ENCODE measurements at regions not wholly inside any gene's neighbourhood (a gene's known extent, or its start where the extent isn't known, plus 50 kb on each side); places are given as distances from the start of the nearest gene placed in this dataset.

DNA sequence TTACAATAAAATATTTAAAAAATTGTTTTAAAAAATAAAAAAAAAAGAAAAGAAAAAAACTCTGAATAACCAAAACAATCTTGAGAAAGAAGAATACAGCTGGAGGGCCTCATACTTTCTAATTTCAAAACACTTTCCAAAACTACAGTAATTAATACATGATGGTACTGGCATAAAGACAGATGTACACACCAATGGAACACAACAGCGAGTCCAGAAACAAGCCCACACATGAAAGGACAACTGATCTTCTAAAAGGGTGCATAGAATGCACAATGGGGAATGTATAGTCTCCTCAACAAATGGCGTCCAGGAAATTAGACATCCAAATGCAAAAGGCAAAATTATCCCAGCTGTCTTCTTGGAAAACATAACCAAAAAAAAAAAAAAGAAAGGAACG is 99.6 kb downstream of the LURAP1L start:
- Histone ChIP-seq H3F3A (replicated peaks; ENCODE audit: low read depth) (no peaks in the 10 kb centered on the region), H3K36me3 (ENCODE audit: insufficient read depth) (no peaks in the 10 kb centered on the region), H3K27ac (ENCODE audit: low read depth) (no peak overlapping the region), H3K4me1 (ENCODE audit: insufficient read depth) (no peaks in the 10 kb centered on the region), H3K9me2 (ENCODE audit: insufficient read depth) (no peaks in the 10 kb centered on the region), H3K79me2 (replicated peaks; ENCODE audit: insufficient read depth) (no peaks in the 10 kb centered on the region), H3K27me3 (ENCODE audit: insufficient read depth) (no peaks in the 10 kb centered on the region), H3K4me3 (no peak overlapping the region), H2AFZ (no peak overlapping the region), H4K20me1 (replicated peaks; ENCODE audit: insufficient read depth) (no peaks in the 10 kb centered on the region), H3K4me2 (no peak overlapping the region)
- ATAC-seq (no peak), DNase-seq (ENCODE audit: low spot score) (no peak)
- H3K27me3 Mint-ChIP-seq (ENCODE audit: insufficient read depth, low read depth, poor library complexity): no peaks in the 10 kb centered on the region
- no peaks in the 10 kb centered on the region; the same call in 2 of the 3 replicates for H3K4me1 Mint-ChIP-seq
- no peaks in the 10 kb centered on the region for H3K36me3 Mint-ChIP-seq (ENCODE audit: low read depth)
- H3K4me3 Mint-ChIP-seq: no peak overlapping the region
- no peak overlapping the region for H3K27ac Mint-ChIP-seq
- H3K9me3 Mint-ChIP-seq: no peaks in the 10 kb centered on the region
- TF ChIP-seq ZNF114 (CRISPR knock-in tag; IDR thresholded peaks at IDR 0.05) (no peak), NANOG (IDR thresholded peaks at IDR 0.05; ENCODE audit: borderline replicate concordance) (no peak), POLR2AphosphoS5 (IDR thresholded peaks at IDR 0.05; ENCODE audit: low read depth) (no peak), STAT1 (IDR thresholded peaks at IDR 0.05; ENCODE audit: unreplicated experiment) (no peak), JUNB (IDR thresholded peaks at IDR 0.05; ENCODE audit: unreplicated experiment) (no peak), CREB1 (CRISPR knock-in tag; IDR thresholded peaks at IDR 0.05; ENCODE audit: low read depth) (no peak), EZH2phosphoT487 (IDR thresholded peaks at IDR 0.05; ENCODE audit: unreplicated experiment) (no peak), ZNF331 (CRISPR knock-in tag; IDR thresholded peaks at IDR 0.05; ENCODE audit: low read depth) (no peak), EZH2 (IDR thresholded peaks at IDR 0.05; ENCODE audit: low read depth, unreplicated experiment) (no peak)
- TF ChIP-seq, protein P1, sequence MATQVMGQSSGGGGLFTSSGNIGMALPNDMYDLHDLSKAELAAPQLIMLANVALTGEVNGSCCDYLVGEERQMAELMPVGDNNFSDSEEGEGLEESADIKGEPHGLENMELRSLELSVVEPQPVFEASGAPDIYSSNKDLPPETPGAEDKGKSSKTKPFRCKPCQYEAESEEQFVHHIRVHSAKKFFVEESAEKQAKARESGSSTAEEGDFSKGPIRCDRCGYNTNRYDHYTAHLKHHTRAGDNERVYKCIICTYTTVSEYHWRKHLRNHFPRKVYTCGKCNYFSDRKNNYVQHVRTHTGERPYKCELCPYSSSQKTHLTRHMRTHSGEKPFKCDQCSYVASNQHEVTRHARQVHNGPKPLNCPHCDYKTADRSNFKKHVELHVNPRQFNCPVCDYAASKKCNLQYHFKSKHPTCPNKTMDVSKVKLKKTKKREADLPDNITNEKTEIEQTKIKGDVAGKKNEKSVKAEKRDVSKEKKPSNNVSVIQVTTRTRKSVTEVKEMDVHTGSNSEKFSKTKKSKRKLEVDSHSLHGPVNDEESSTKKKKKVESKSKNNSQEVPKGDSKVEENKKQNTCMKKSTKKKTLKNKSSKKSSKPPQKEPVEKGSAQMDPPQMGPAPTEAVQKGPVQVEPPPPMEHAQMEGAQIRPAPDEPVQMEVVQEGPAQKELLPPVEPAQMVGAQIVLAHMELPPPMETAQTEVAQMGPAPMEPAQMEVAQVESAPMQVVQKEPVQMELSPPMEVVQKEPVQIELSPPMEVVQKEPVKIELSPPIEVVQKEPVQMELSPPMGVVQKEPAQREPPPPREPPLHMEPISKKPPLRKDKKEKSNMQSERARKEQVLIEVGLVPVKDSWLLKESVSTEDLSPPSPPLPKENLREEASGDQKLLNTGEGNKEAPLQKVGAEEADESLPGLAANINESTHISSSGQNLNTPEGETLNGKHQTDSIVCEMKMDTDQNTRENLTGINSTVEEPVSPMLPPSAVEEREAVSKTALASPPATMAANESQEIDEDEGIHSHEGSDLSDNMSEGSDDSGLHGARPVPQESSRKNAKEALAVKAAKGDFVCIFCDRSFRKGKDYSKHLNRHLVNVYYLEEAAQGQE (IDR thresholded peaks at IDR 0.05; ENCODE audit: unreplicated experiment): no peak
- TF ChIP-seq, protein P2, sequence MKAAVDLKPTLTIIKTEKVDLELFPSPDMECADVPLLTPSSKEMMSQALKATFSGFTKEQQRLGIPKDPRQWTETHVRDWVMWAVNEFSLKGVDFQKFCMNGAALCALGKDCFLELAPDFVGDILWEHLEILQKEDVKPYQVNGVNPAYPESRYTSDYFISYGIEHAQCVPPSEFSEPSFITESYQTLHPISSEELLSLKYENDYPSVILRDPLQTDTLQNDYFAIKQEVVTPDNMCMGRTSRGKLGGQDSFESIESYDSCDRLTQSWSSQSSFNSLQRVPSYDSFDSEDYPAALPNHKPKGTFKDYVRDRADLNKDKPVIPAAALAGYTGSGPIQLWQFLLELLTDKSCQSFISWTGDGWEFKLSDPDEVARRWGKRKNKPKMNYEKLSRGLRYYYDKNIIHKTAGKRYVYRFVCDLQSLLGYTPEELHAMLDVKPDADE (IDR thresholded peaks at IDR 0.05): no peak
- TF ChIP-seq, protein P3, sequence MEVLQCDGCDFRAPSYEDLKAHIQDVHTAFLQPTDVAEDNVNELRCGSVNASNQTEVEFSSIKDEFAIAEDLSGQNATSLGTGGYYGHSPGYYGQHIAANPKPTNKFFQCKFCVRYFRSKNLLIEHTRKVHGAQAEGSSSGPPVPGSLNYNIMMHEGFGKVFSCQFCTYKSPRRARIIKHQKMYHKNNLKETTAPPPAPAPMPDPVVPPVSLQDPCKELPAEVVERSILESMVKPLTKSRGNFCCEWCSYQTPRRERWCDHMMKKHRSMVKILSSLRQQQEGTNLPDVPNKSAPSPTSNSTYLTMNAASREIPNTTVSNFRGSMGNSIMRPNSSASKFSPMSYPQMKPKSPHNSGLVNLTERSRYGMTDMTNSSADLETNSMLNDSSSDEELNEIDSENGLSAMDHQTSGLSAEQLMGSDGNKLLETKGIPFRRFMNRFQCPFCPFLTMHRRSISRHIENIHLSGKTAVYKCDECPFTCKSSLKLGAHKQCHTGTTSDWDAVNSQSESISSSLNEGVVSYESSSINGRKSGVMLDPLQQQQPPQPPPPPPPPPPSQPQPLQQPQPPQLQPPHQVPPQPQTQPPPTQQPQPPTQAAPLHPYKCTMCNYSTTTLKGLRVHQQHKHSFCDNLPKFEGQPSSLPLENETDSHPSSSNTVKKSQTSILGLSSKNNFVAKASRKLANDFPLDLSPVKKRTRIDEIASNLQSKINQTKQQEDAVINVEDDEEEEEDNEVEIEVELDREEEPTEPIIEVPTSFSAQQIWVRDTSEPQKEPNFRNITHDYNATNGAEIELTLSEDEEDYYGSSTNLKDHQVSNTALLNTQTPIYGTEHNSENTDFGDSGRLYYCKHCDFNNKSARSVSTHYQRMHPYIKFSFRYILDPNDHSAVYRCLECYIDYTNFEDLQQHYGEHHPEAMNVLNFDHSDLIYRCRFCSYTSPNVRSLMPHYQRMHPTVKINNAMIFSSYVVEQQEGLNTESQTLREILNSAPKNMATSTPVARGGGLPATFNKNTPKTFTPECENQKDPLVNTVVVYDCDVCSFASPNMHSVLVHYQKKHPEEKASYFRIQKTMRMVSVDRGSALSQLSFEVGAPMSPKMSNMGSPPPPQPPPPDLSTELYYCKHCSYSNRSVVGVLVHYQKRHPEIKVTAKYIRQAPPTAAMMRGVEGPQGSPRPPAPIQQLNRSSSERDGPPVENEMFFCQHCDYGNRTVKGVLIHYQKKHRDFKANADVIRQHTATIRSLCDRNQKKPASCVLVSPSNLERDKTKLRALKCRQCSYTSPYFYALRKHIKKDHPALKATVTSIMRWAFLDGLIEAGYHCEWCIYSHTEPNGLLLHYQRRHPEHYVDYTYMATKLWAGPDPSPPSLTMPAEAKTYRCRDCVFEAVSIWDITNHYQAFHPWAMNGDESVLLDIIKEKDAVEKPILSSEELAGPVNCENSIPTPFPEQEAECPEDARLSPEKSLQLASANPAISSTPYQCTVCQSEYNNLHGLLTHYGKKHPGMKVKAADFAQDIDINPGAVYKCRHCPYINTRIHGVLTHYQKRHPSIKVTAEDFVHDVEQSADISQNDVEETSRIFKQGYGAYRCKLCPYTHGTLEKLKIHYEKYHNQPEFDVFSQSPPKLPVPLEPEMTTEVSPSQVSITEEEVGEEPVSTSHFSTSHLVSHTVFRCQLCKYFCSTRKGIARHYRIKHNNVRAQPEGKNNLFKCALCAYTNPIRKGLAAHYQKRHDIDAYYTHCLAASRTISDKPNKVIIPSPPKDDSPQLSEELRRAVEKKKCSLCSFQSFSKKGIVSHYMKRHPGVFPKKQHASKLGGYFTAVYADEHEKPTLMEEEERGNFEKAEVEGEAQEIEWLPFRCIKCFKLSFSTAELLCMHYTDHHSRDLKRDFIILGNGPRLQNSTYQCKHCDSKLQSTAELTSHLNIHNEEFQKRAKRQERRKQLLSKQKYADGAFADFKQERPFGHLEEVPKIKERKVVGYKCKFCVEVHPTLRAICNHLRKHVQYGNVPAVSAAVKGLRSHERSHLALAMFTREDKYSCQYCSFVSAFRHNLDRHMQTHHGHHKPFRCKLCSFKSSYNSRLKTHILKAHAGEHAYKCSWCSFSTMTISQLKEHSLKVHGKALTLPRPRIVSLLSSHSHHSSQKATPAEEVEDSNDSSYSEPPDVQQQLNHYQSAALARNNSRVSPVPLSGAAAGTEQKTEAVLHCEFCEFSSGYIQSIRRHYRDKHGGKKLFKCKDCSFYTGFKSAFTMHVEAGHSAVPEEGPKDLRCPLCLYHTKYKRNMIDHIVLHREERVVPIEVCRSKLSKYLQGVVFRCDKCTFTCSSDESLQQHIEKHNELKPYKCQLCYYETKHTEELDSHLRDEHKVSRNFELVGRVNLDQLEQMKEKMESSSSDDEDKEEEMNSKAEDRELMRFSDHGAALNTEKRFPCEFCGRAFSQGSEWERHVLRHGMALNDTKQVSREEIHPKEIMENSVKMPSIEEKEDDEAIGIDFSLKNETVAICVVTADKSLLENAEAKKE (CRISPR knock-in tag; IDR thresholded peaks at IDR 0.05): no peak
- TF ChIP-seq, protein P4, sequence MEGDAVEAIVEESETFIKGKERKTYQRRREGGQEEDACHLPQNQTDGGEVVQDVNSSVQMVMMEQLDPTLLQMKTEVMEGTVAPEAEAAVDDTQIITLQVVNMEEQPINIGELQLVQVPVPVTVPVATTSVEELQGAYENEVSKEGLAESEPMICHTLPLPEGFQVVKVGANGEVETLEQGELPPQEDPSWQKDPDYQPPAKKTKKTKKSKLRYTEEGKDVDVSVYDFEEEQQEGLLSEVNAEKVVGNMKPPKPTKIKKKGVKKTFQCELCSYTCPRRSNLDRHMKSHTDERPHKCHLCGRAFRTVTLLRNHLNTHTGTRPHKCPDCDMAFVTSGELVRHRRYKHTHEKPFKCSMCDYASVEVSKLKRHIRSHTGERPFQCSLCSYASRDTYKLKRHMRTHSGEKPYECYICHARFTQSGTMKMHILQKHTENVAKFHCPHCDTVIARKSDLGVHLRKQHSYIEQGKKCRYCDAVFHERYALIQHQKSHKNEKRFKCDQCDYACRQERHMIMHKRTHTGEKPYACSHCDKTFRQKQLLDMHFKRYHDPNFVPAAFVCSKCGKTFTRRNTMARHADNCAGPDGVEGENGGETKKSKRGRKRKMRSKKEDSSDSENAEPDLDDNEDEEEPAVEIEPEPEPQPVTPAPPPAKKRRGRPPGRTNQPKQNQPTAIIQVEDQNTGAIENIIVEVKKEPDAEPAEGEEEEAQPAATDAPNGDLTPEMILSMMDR (conservative IDR thresholded peaks at IDR 0.05; ENCODE audit: low read depth in 2 of 2): no peak

Data from GM23338 (cell line).